Mucosa of stomach (tissue), 1 donor: ENCODE measurements at regions not wholly inside any gene's neighbourhood (a gene's known extent, or its start where the extent isn't known, plus 50 kb on each side); places are given as distances from the start of the nearest gene placed in this dataset.
"Not testable (repeated sequence)": the region's sequence is repeated elsewhere in the genome, so short reads cannot be mapped to it uniquely, and the experiment has no call there.

ENCODE experiments used
- H3K27me3 ChIP-seq: one replicate; pipeline ENCODE4 v1.7.0; 2013; ENCODE audit warnings: mild to moderate bottlenecking, low read length; ENCODE audit not compliant: control insufficient read depth, insufficient read depth
- H3K36me3 ChIP-seq: one replicate; pipeline ENCODE4 v1.7.0; 2013; ENCODE audit warnings: low read length; ENCODE audit not compliant: control insufficient read depth, insufficient read depth
- H3K4me1 ChIP-seq: one replicate; pipeline ENCODE4 v1.7.0; 2013; ENCODE audit warnings: mild to moderate bottlenecking, low read length; ENCODE audit not compliant: control insufficient read depth, insufficient read depth
- H3K4me3 ChIP-seq: one replicate; pipeline ENCODE4 v1.7.0; 2013; ENCODE audit warnings: low read length
- H3K9ac ChIP-seq: one replicate; pipeline ENCODE4 v1.7.0; 2013; ENCODE audit warnings: mild to moderate bottlenecking, low read length, moderate library complexity
- H3K9me3 ChIP-seq: one replicate; pipeline ENCODE4 v1.7.0; 2013; ENCODE audit warnings: mild to moderate bottlenecking, low read length, moderate library complexity; ENCODE audit not compliant: control insufficient read depth
- donor health status: Pancreatic carcinoma.

- no peaks in the 10 kb centered on the region for H3K4me1 ChIP-seq
Measured at GRCh38 chr12:60498656-60499055, 902.8 kb downstream of the SLC16A7 start.

GRCh38 chr12:60501124-60501729, 905.4 kb downstream of the SLC16A7 start:
- no peaks in the 10 kb centered on the region for H3K4me1 ChIP-seq
- H3K9me3 ChIP-seq, result no peaks in the 10 kb centered on the region
- H3K9ac ChIP-seq, result no peak overlapping the region
- no peaks in the 10 kb centered on the region for H3K27me3 ChIP-seq
- H3K36me3 ChIP-seq, result no peaks in the 10 kb centered on the region
- H3K4me3 ChIP-seq, result no peak overlapping the region

More at GRCh38 chr12:60498656-60499055, 902.8 kb downstream of the SLC16A7 start:
- no peak overlapping the region for H3K9ac ChIP-seq
- H3K4me3 ChIP-seq, result no peak overlapping the region
- H3K36me3 ChIP-seq, result no peaks in the 10 kb centered on the region
- no peaks in the 10 kb centered on the region for H3K27me3 ChIP-seq
- no peaks in the 10 kb centered on the region for H3K9me3 ChIP-seq

- H3K9me3 ChIP-seq, result no peaks in the 10 kb centered on the region
- H3K27me3 ChIP-seq, result no peaks in the 10 kb centered on the region
- H3K36me3 ChIP-seq, result no peaks in the 10 kb centered on the region
- no peak overlapping the region for H3K4me3 ChIP-seq
- H3K9ac ChIP-seq, result no peak overlapping the region
- no peaks in the 10 kb centered on the region for H3K4me1 ChIP-seq
Measured at GRCh38 chr12:60522684-60523400, 927.0 kb downstream of the SLC16A7 start.

GRCh38 chr12:60529261-60529660, 933.4 kb downstream of the SLC16A7 start:
- Histone ChIP-seq H3K9ac (no peak overlapping the region), H3K27me3 (no peaks in the 10 kb centered on the region), H3K4me3 (no peak overlapping the region), H3K36me3 (no peaks in the 10 kb centered on the region), H3K4me1 (no peaks in the 10 kb centered on the region), H3K9me3 (no peaks in the 10 kb centered on the region)

GRCh38 chr12:60529723-60530122, 933.9 kb downstream of the SLC16A7 start:
- Histone ChIP-seq H3K4me3 (no peak overlapping the region), H3K9me3 (no peaks in the 10 kb centered on the region), H3K36me3 (no peaks in the 10 kb centered on the region), H3K27me3 (no peaks in the 10 kb centered on the region), H3K4me1 (no peaks in the 10 kb centered on the region), H3K9ac (no peak overlapping the region)

- H3K9me3 ChIP-seq, result no peaks in the 10 kb centered on the region
- H3K36me3 ChIP-seq, result no peaks in the 10 kb centered on the region
- no peak overlapping the region for H3K9ac ChIP-seq
- H3K27me3 ChIP-seq, result no peaks in the 10 kb centered on the region
- H3K4me1 ChIP-seq, result no peaks in the 10 kb centered on the region
- H3K4me3 ChIP-seq, result no peak overlapping the region
Measured at GRCh38 chr12:60535363-60535762, 939.5 kb downstream of the SLC16A7 start.

GRCh38 chr12:60539592-60539991, 943.8 kb downstream of the SLC16A7 start:
- H3K4me3 ChIP-seq, result no peak overlapping the region
- no peaks in the 10 kb centered on the region for H3K4me1 ChIP-seq
- no peaks in the 10 kb centered on the region for H3K27me3 ChIP-seq
- H3K36me3 ChIP-seq, result no peaks in the 10 kb centered on the region
- H3K9ac ChIP-seq, result no peak overlapping the region
- H3K9me3 ChIP-seq, result no peaks in the 10 kb centered on the region

- no peaks in the 10 kb centered on the region for H3K27me3 ChIP-seq
- no peak overlapping the region for H3K4me3 ChIP-seq
- H3K36me3 ChIP-seq, result no peaks in the 10 kb centered on the region
- H3K4me1 ChIP-seq, result no peaks in the 10 kb centered on the region
- no peaks in the 10 kb centered on the region for H3K9me3 ChIP-seq
- no peak overlapping the region for H3K9ac ChIP-seq
Measured at GRCh38 chr12:60568914-60569313, 973.1 kb downstream of the SLC16A7 start.

GRCh38 chr12:60577607-60578006, 981.8 kb downstream of the SLC16A7 start:
- Histone ChIP-seq H3K9me3 (no peaks in the 10 kb centered on the region), H3K4me3 (no peak overlapping the region), H3K27me3 (no peaks in the 10 kb centered on the region), H3K36me3 (no peaks in the 10 kb centered on the region), H3K9ac (no peak overlapping the region), H3K4me1 (no peaks in the 10 kb centered on the region)

GRCh38 chr12:60587664-60588063, 991.8 kb downstream of the SLC16A7 start:
- not testable (repeated sequence) for H3K27me3 ChIP-seq, H3K36me3 ChIP-seq, H3K4me3 ChIP-seq, H3K9ac ChIP-seq, H3K9me3 ChIP-seq, H3K4me1 ChIP-seq

- no peaks in the 10 kb centered on the region for H3K27me3 ChIP-seq
- H3K36me3 ChIP-seq, result no peaks in the 10 kb centered on the region
- no peaks in the 10 kb centered on the region for H3K4me1 ChIP-seq
- H3K4me3 ChIP-seq, result no peak overlapping the region
- no peaks in the 10 kb centered on the region for H3K9me3 ChIP-seq
- no peak overlapping the region for H3K9ac ChIP-seq
Measured at GRCh38 chr12:60594035-60594711, 998.3 kb downstream of the SLC16A7 start.

- no peak overlapping the region for H3K4me3 ChIP-seq
- no peak overlapping the region for H3K9ac ChIP-seq
- no peaks in the 10 kb centered on the region for H3K27me3 ChIP-seq
- no peaks in the 10 kb centered on the region for H3K9me3 ChIP-seq
- no peaks in the 10 kb centered on the region for H3K36me3 ChIP-seq
- H3K4me1 ChIP-seq, result no peaks in the 10 kb centered on the region
Measured at GRCh38 chr12:60602601-60603000, 1006.8 kb downstream of the SLC16A7 start.
